ENCODE measurements at regions not wholly inside any gene's neighbourhood (a gene's known extent, or its start where the extent isn't known, plus 50 kb on each side); places are given as distances from the start of the nearest gene placed in this dataset.

GRCh38 chr22:22035771-22036314, 53.3 kb upstream of the TOP3B start:
- no peak for DNase-seq

- no peak for DNase-seq
These were observed 52.6 kb upstream of the TOP3B start for GRCh38 chr22:22035203-22035602.

GRCh38 chr22:22034469-22035132, 52.0 kb upstream of the TOP3B start:
- DNase-seq, result no peak

- DNase-seq, result no peak
These were observed 51.3 kb upstream of the TOP3B start for GRCh38 chr22:22033803-22034468.

- DNase-seq, result no peak
These were observed 50.6 kb upstream of the TOP3B start for GRCh38 chr22:22032906-22033802.

- no peak for DNase-seq
These were observed 49.7 kb upstream of the TOP3B start for GRCh38 chr22:22032099-22032905.
